ENCODE measurements at regions not wholly inside any gene's neighbourhood (a gene's known extent, or its start where the extent isn't known, plus 50 kb on each side); places are given as distances from the start of the nearest gene placed in this dataset.

GRCh38 chr13:29980339-29980738 is 129.9 kb upstream of the UBL3 start:
- FAIRE-seq = no peak

More at GRCh38 chr13:29980339-29980738, 129.9 kb upstream of the UBL3 start:
- Histone ChIP-seq H2BK15ac (ENCODE audit: low read length) (no peak overlapping the region), H3K4me2 (ENCODE audit: insufficient read depth in 1 of 2, low read depth in 2 of 2, low read length in 2 of 2) (no peak overlapping the region), H3K4me1 (replicated peaks in 1 of 4; ENCODE audit: control insufficient read depth in 3 of 4, insufficient read depth in 4 of 4, low read length in 3 of 4) (no peaks in the 10 kb centered on the region), H3K4ac (replicated peaks; ENCODE audit: insufficient read length, low read depth, low read length) (no peak overlapping the region), H4K20me1 (replicated peaks in 1 of 2; ENCODE audit: control insufficient read depth in 1 of 2, insufficient read depth in 2 of 2, low read length in 2 of 2) (no peaks in the 10 kb centered on the region), H2AFZ (ENCODE audit: low read length) (no peak overlapping the region), H2BK120ac (replicated peaks; ENCODE audit: low read depth, low read length) (no peak overlapping the region), H4K5ac (ENCODE audit: insufficient read length, low read depth, low read length) (no peak overlapping the region), H3K56ac (replicated peaks; ENCODE audit: insufficient read length, low read depth, low read length) (no peak overlapping the region), H4K91ac (replicated peaks; ENCODE audit: insufficient read length, low read length) (no peak overlapping the region), H4K8ac (ENCODE audit: extremely low read depth, insufficient read depth, low read length) (no peak overlapping the region), H3K36me3 (ENCODE audit: control insufficient read depth in 2 of 4, insufficient read depth in 4 of 4, low read length in 3 of 4) (no peaks in the 10 kb centered on the region), H3K27ac (ENCODE audit: low read depth, low read length) (no peak overlapping the region), H3K18ac (ENCODE audit: extremely low read depth, low read length) (no peak overlapping the region), H3K4me3 (ENCODE audit: extremely low read depth in 1 of 4, insufficient read depth in 2 of 4, low read depth in 3 of 4, low read length in 4 of 4) (no peak overlapping the region), H3K14ac (ENCODE audit: insufficient read length) (no peak overlapping the region), H3K9me3 (ENCODE audit: insufficient read depth in 2 of 2, low read depth in 1 of 2, low read length in 1 of 2) (peaks cover 4 to 8% of the 10 kb centered on the region in 2 experiments; a peak in 2 of 4 replicates), H2BK12ac (ENCODE audit: low read depth, low read length) (no peak overlapping the region), H2AK5ac (ENCODE audit: low read depth, low read length) (no peak overlapping the region), H3K23me2 (ENCODE audit: low read depth, low read length) (no peaks in the 10 kb centered on the region), H3K79me2 (ENCODE audit: control insufficient read depth in 1 of 2, insufficient read depth in 2 of 2, low read length in 2 of 2) (no peaks in the 10 kb centered on the region), H3K9ac (replicated peaks in 1 of 4; ENCODE audit: extremely low read depth in 1 of 4, low read depth in 3 of 4, low read length in 3 of 4) (no peak overlapping the region), H2BK5ac (ENCODE audit: low read depth, low read length) (no peak overlapping the region), H2BK20ac (ENCODE audit: low read length) (no peak overlapping the region), H3K23ac (ENCODE audit: insufficient read length) (no peak overlapping the region), H3K27me3 (replicated peaks in 1 of 4; ENCODE audit: control insufficient read depth in 3 of 4, extremely low read depth in 1 of 4, insufficient read depth in 3 of 4, low read length in 3 of 4) (no peaks in the 10 kb centered on the region), H3K79me1 (ENCODE audit: low read depth, low read length) (no peaks in the 10 kb centered on the region)
- POLR2A ChIA-PET (ENCODE audit: partially characterized antibody) = no interaction called here
- TF ChIP-seq RFX5 (IDR thresholded peaks at IDR 0.05; ENCODE audit: borderline replicate concordance, low read depth, low read length) (no peak), TEAD4 (IDR thresholded peaks at IDR 0.05; ENCODE audit: low read depth, low read length) (no peak), POLR2AphosphoS5 (IDR thresholded peaks at IDR 0.05; ENCODE audit: low read depth, low read length) (no peak), ATF3 (IDR thresholded peaks at IDR 0.05; ENCODE audit: insufficient read depth, low read depth, low read length) (no peak), CHD1 (IDR thresholded peaks at IDR 0.05; ENCODE audit: low read depth, low read length) (no peak), KDM1A (IDR thresholded peaks at IDR 0.05; ENCODE audit: borderline replicate concordance, low read length) (no peak), SIRT6 (IDR thresholded peaks at IDR 0.05; ENCODE audit: low read length) (no peak), EP300 (IDR thresholded peaks at IDR 0.05; ENCODE audit: borderline replicate concordance in 1 of 2, low read depth in 2 of 2, low read length in 2 of 2) (no peak), TCF12 (IDR thresholded peaks at IDR 0.05; ENCODE audit: low read depth, low read length) (no peak)
- CTCF ChIA-PET (ENCODE audit: partially characterized antibody) = interaction anchor here (0.7 kb wide), 1 partner anchor 13 kb away, joined by 3 read pairs; no protein-coding TSS in a partner anchor
- DNase-seq (ENCODE audit: low read depth in 1 of 2, low spot score in 2 of 2) = no peak
- 97% methylated on average over 2 of the region's 2 CpGs; no CpG with 5 or more reads in 1 of the 2 experiments for WGBS, 2 experiments (ENCODE audit: extremely low coverage in 1 of 2, insufficient coverage in 1 of 2, insufficient read length in 1 of 2, insufficient replicate concordance in 2 of 2, low coverage in 1 of 2, low lambda C conversion rate in 2 of 2, missing lambda C conversion rate in 1 of 2)
